HepG2 (cell line): ENCODE measurements at regions not wholly inside any gene's neighbourhood (a gene's known extent, or its start where the extent isn't known, plus 50 kb on each side); places are given as distances from the start of the nearest gene placed in this dataset.
A peak's percentile ranks its signal among the peaks of the same experiment; 100 is the strongest.

Experiments
- ATAC-seq: fragments of 200-7000 bp; cut with Tn5 transposase; 3 replicates; pipeline ENCODE4 v1.9.1; 2020; ENCODE audit warnings: mild to moderate bottlenecking, moderate library complexity
- BruUV-seq: library from RNA; stranded (reverse); fragments of 400-500 nt; replicated peaks from 2 replicates; lab custom pipeline; 2021; lab: Mats Ljungman, UMichigan
- CTCF ChIA-PET: fragments of 300-600 bp; formaldehyde crosslinking; extraction: SDS; loops from one replicate; lab custom pipeline; 2021; ENCODE audit warnings: low total read pairs, inconsistent platforms, low intra/inter-chr PET ratio; lab: Yijun Ruan, JAX
- POLR2A ChIA-PET: fragments of 350-600 bp; sonication (Branson Sonifier 250); formaldehyde crosslinking; loops from one replicate; lab custom pipeline; 2020; ENCODE audit warnings: antibody characterized with exemption, inconsistent platforms; lab: Yijun Ruan, JAX
- DNase-seq: peaks from one replicate; pipeline ENCODE4 v3.0.0-alpha.2; 2015; ENCODE audit warnings: low spot score
- FAIRE-seq: peaks from 3 replicates; lab custom pipeline; 2011; peaks lifted over from hg19 to GRCh38; lab: Jason Lieb, UNC
- H2AFZ ChIP-seq: one replicate; pipeline ENCODE4 v1.6.1; 2011; ENCODE audit warnings: low read length, inconsistent platforms
- H3K27ac ChIP-seq: fragments of 300-600 bp; 3 replicates; pipeline ENCODE4 v1.8.0; 2011; ENCODE audit warnings: mixed run types, mild to moderate bottlenecking, mixed read lengths, low read length, inconsistent platforms; ENCODE audit not compliant: insufficient read depth; ENCODE audit errors: extremely low read length
- H3K27me3 ChIP-seq, 2 experiments: fragments of 200-600 bp in 1 of 2; 2 replicates in 1 of 2; 3 replicates in 1 of 2; pipeline versions ENCODE4 v1.6.0 to v1.8.0; 2011; ENCODE audit warnings: low read length in 2 of 2, mild to moderate bottlenecking in 2 of 2, moderate library complexity in 2 of 2, inconsistent platforms in 1 of 2; ENCODE audit not compliant: insufficient read depth in 2 of 2, control insufficient read depth in 1 of 2
- H3K36me3 ChIP-seq, 2 experiments: fragments of 200-600 bp in 1 of 2; replicated peaks in 1 of 2; 2 replicates in 1 of 2; 3 replicates in 1 of 2; pipeline versions ENCODE4 v1.5.1 to v1.8.0; 2011; ENCODE audit warnings: low read length in 2 of 2, inconsistent platforms in 1 of 2; ENCODE audit not compliant: insufficient read depth in 2 of 2, control insufficient read depth in 1 of 2
- H3K4me1 ChIP-seq: 2 replicates; pipeline ENCODE4 v1.5.1; 2012; ENCODE audit warnings: low read length, inconsistent platforms; ENCODE audit not compliant: insufficient read depth
- H3K4me2 ChIP-seq: 2 replicates; pipeline ENCODE4 v1.6.0; 2011; ENCODE audit warnings: low read depth, low read length, inconsistent platforms
- H3K4me3 ChIP-seq, 3 experiments: fragments of 200-600 bp in 1 of 3; sonication (generic), shearing (Covaris generic) in 1 of 3; replicated peaks in 1 of 3; 2 replicates each; pipeline ENCODE4 v1.5.1; 2011 to 2016; ENCODE audit warnings: low read length in 3 of 3, inconsistent platforms in 2 of 3, low read depth in 2 of 3, mild to moderate bottlenecking in 2 of 3, control low read depth in 1 of 3, mixed read lengths in 1 of 3; ENCODE audit not compliant: insufficient read depth in 1 of 3
- H3K79me2 ChIP-seq: one replicate; pipeline ENCODE4 v1.6.1; 2011; ENCODE audit warnings: low read length, inconsistent platforms; ENCODE audit not compliant: insufficient read depth
- H3K9ac ChIP-seq: 2 replicates; pipeline ENCODE4 v1.6.0; 2011; ENCODE audit warnings: mild to moderate bottlenecking, low read depth, low read length, inconsistent platforms; ENCODE audit not compliant: insufficient read depth
- H3K9me3 ChIP-seq: 2 replicates; pipeline ENCODE4 v1.5.1; 2012; ENCODE audit warnings: mild to moderate bottlenecking, low read length
- H4K20me1 ChIP-seq: 2 replicates; pipeline ENCODE4 v1.6.0; 2011; ENCODE audit warnings: inconsistent platforms, mild to moderate bottlenecking, low read length, moderate library complexity; ENCODE audit not compliant: insufficient read depth
- CENPX ChIP-seq: sonication (generic); formaldehyde crosslinking; IDR thresholded peaks from 2 replicates; pipeline ENCODE4 v1.9.0; 2021; ENCODE audit warnings: mild to moderate bottlenecking, missing genetic modification reagents, moderate library complexity
- EP300 ChIP-seq, 3 experiments: sonication (generic) in 1 of 3; formaldehyde crosslinking in 1 of 3; IDR thresholded peaks; 2 replicates each; pipeline versions ENCODE4 v1.5.1 to v1.6.1; 2011 to 2020; ENCODE audit warnings: low read depth in 2 of 3, low read length in 2 of 3, borderline replicate concordance in 1 of 3, improper control_type of control experiment in 1 of 3, mild to moderate bottlenecking in 1 of 3, missing genetic modification reagents in 1 of 3, moderate library complexity in 1 of 3
- ETV5 ChIP-seq: IDR thresholded peaks from 2 replicates; pipeline ENCODE4 v1.6.1; 2018; ENCODE audit warnings: missing biosample characterization, missing genetic modification reagents, inconsistent platforms, borderline replicate concordance
- GABPB1 ChIP-seq: IDR thresholded peaks from 2 replicates; pipeline ENCODE4 v1.6.1; 2016; ENCODE audit warnings: mild to moderate bottlenecking, missing genetic modification reagents, moderate library complexity, missing compliant biosample characterization
- GATAD1 ChIP-seq: IDR thresholded peaks from 2 replicates; pipeline ENCODE4 v1.6.1; 2016; ENCODE audit warnings: missing genetic modification reagents, missing compliant biosample characterization
- KDM5B ChIP-seq: sonication (generic); formaldehyde crosslinking; IDR thresholded peaks from 2 replicates; pipeline ENCODE4 v1.4.0; 2020; ENCODE audit warnings: missing genetic modification reagents, mild to moderate bottlenecking, borderline replicate concordance
- MNT ChIP-seq: fragments of 450-650 bp; IDR thresholded peaks from 2 replicates; pipeline ENCODE4 v1.6.1; 2016
- PAWR ChIP-seq: sonication (generic); formaldehyde crosslinking; IDR thresholded peaks from 2 replicates; pipeline ENCODE4 v1.4.0; 2020; ENCODE audit warnings: missing genetic modification reagents, mild to moderate bottlenecking, borderline replicate concordance
- PRMT3 ChIP-seq: sonication (generic); formaldehyde crosslinking; IDR thresholded peaks from 2 replicates; pipeline ENCODE4 v1.8.1; 2022; ENCODE audit warnings: low read depth, mild to moderate bottlenecking, moderate library complexity, missing genetic modification reagents, borderline replicate concordance
- ZFAT ChIP-seq: sonication (generic); formaldehyde crosslinking; conservative IDR thresholded peaks from 2 replicates; pipeline ENCODE4 v1.8.1; 2023; ENCODE audit warnings: missing genetic modification reagents, inconsistent platforms
- ZFP1 ChIP-seq: IDR thresholded peaks from 2 replicates; pipeline ENCODE4 v1.6.1; 2016
- ZNF142 ChIP-seq: sonication (generic); formaldehyde crosslinking; IDR thresholded peaks from 2 replicates; pipeline ENCODE4 v1.4.0; 2020; ENCODE audit warnings: missing genetic modification reagents
- ZNF33A ChIP-seq: sonication (generic); formaldehyde crosslinking; IDR thresholded peaks from 2 replicates; pipeline ENCODE4 v1.5.1; 2020; ENCODE audit warnings: missing genetic modification reagents, mild to moderate bottlenecking, moderate library complexity, borderline replicate concordance
- ZNF652 ChIP-seq: IDR thresholded peaks from 2 replicates; pipeline ENCODE4 v1.6.1; 2016; ENCODE audit warnings: low read depth, borderline replicate concordance
- WGBS: methylation state at CpG from one replicate; pipeline ENCODE4 v1.1.6; 2017; ENCODE audit warnings: low lambda C conversion rate; 5-methylcytosine and 5-hydroxymethylcytosine counted together
- in situ Hi-C: cut with HindIII; loops from 2 replicates; pipeline ENCODE4 v1.10.0; 2017; ENCODE audit warnings: low pct_unique_long_range_greater_than_20kb; ENCODE audit not compliant: extremely low pct_ligation_motif_present
- intact Hi-C: fragments of 100-400 bp; cut with micrococcal nuclease; formaldehyde crosslinking; loops from one replicate; pipeline ENCODE4 v1.10.0; 2022; ENCODE audit not compliant: unreplicated experiment
- TF ChIP-seq, protein P1 (sequence below): sonication (generic); formaldehyde crosslinking; IDR thresholded peaks from 2 replicates; pipeline ENCODE4 v1.4.0; 2020; ENCODE audit warnings: missing genetic modification reagents
- TF ChIP-seq, protein P2 (sequence below): sonication (generic); formaldehyde crosslinking; IDR thresholded peaks from 2 replicates; pipeline ENCODE4 v1.5.1; 2020; ENCODE audit warnings: mild to moderate bottlenecking, moderate library complexity, missing genetic modification reagents

GRCh38 chr12:115872212-115872611 lies 405.3 kb downstream of the MED13L start:
- Histone ChIP-seq H3K36me3 (no peaks in the 10 kb centered on the region), H3K9me3 (no peaks in the 10 kb centered on the region), H3K4me1 (peaks cover 25% of the 10 kb centered on the region), H3K27me3 (no peaks in the 10 kb centered on the region), H2AFZ (no peak overlapping the region), H3K79me2 (no peaks in the 10 kb centered on the region), H3K27ac (peak overlapping the region; percentile 41), H4K20me1 (no peaks in the 10 kb centered on the region), H3K4me3 (no peak overlapping the region; a peak in 1 of 6 replicates), H3K9ac (no peak overlapping the region), H3K4me2 (peak overlapping the region; percentile 22)
- ChIA-PET CTCF (no interaction called here), POLR2A (no interaction called here)
- WGBS, result 0% methylated on average over 1 of the region's 1 CpG
- in situ Hi-C loops (no loop called here), intact Hi-C loops (no loop called here)
- DNase-seq (peak; percentile 59), ATAC-seq (peak; percentile 68), FAIRE-seq (no peak)
- BruUV-seq, result no TSS peak
- TF ChIP-seq EP300 (IDR thresholded peaks at IDR 0.05; ENCODE audit: low read depth in 2 of 2, low read length in 2 of 2) (peak in 1 of 2 experiments; percentile 14; a peak in 1 of 4 replicates), EP300 (CRISPR knock-in tag; IDR thresholded peaks at IDR 0.05; ENCODE audit: borderline replicate concordance) (no peak), KDM5B (CRISPR knock-in tag) (no peak), ZFP1 (CRISPR knock-in tag) (no peak), ZNF142 (CRISPR knock-in tag) (no peak), ZNF33A (CRISPR knock-in tag) (no peak), MNT (no peak), PRMT3 (no peak), GATAD1 (CRISPR knock-in tag) (no peak), ZFAT (CRISPR knock-in tag) (no peak), ZNF652 (CRISPR knock-in tag) (no peak), PAWR (CRISPR knock-in tag) (no peak), CENPX (CRISPR knock-in tag) (no peak), GABPB1 (CRISPR knock-in tag) (no peak), ETV5 (CRISPR knock-in tag) (no peak)
- TF ChIP-seq, protein P1, sequence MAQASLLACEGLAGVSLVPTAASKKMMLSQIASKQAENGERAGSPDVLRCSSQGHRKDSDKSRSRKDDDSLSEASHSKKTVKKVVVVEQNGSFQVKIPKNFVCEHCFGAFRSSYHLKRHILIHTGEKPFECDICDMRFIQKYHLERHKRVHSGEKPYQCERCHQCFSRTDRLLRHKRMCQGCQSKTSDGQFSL (CRISPR knock-in tag), result no peak
- TF ChIP-seq, protein P2, sequence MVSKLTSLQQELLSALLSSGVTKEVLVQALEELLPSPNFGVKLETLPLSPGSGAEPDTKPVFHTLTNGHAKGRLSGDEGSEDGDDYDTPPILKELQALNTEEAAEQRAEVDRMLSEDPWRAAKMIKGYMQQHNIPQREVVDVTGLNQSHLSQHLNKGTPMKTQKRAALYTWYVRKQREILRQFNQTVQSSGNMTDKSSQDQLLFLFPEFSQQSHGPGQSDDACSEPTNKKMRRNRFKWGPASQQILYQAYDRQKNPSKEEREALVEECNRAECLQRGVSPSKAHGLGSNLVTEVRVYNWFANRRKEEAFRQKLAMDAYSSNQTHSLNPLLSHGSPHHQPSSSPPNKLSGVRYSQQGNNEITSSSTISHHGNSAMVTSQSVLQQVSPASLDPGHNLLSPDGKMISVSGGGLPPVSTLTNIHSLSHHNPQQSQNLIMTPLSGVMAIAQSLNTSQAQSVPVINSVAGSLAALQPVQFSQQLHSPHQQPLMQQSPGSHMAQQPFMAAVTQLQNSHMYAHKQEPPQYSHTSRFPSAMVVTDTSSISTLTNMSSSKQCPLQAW, result no peak
